GM12874 (cell line): ENCODE measurements at regions not wholly inside any gene's neighbourhood (a gene's known extent, or its start where the extent isn't known, plus 50 kb on each side); places are given as distances from the start of the nearest gene placed in this dataset.

ENCODE experiments used
- CTCF ChIP-seq: IDR thresholded peaks from 2 replicates; pipeline ENCODE4 v1.5.1; 2011; ENCODE audit warnings: low read depth, mild to moderate bottlenecking, control low read depth, low read length, moderate library complexity; ENCODE audit not compliant: insufficient read depth

- no peak for TF ChIP-seq CTCF
Observed at GRCh38 chr3:99031778-99032177, 130.3 kb upstream of the DCBLD2 start.

- peak; percentile 42; the same call in 1 of the 2 replicates for TF ChIP-seq CTCF
Observed at GRCh38 chr3:99023590-99024192, 122.2 kb upstream of the DCBLD2 start.

- TF ChIP-seq CTCF: no peak
Observed at GRCh38 chr3:99021466-99021865, 120.0 kb upstream of the DCBLD2 start.

- no peak for TF ChIP-seq CTCF
Observed at GRCh38 chr3:99016452-99016851, 115.0 kb upstream of the DCBLD2 start.

GRCh38 chr3:99013777-99014315 lies 112.4 kb upstream of the DCBLD2 start:
- no peak for TF ChIP-seq CTCF

GRCh38 chr3:99013077-99013476 lies 111.6 kb upstream of the DCBLD2 start:
- TF ChIP-seq CTCF: no peak

GRCh38 chr3:99012051-99012450 lies 110.6 kb upstream of the DCBLD2 start:
- TF ChIP-seq CTCF: no peak

GRCh38 chr3:99009851-99010250 lies 108.4 kb upstream of the DCBLD2 start:
- TF ChIP-seq CTCF: no peak
